CD4-positive, CD25-positive, alpha-beta regulatory T cell (primary cell): ENCODE measurements at regions not wholly inside any gene's neighbourhood (a gene's known extent, or its start where the extent isn't known, plus 50 kb on each side); places are given as distances from the start of the nearest gene placed in this dataset.
"Not testable (repeated sequence)": the region's sequence is repeated elsewhere in the genome, so short reads cannot be mapped to it uniquely, and the experiment has no call there.

Experiments
- ATAC-seq, 2 donors: fragments of 150-1000 bp; cut with Tn5 transposase; one replicate each; pipeline ENCODE4 v1.10.0; 2021; ENCODE audit warnings: low read depth in 2 of 2, moderate number of reproducible peaks in 2 of 2, moderate library complexity in 1 of 2
- DNase-seq, 3 donors: peaks; one replicate each; pipeline versions ENCODE4 v3.0.0 to v3.0.0-alpha.2; 2012 to 2022; ENCODE audit warnings: mixed read lengths in 1 of 3
- H3K27ac ChIP-seq: one replicate; pipeline ENCODE4 v1.7.0; 2013; ENCODE audit warnings: mild to moderate bottlenecking, low read length; ENCODE audit not compliant: insufficient read depth, poor library complexity, severe bottlenecking
- H3K27me3 ChIP-seq: one replicate; pipeline ENCODE4 v1.7.0; 2013; ENCODE audit warnings: low read length; ENCODE audit not compliant: control insufficient read depth, insufficient read depth
- H3K36me3 ChIP-seq: one replicate; pipeline ENCODE4 v1.7.0; 2013; ENCODE audit warnings: mild to moderate bottlenecking, low read length, moderate library complexity; ENCODE audit not compliant: control insufficient read depth, insufficient read depth
- H3K4me1 ChIP-seq: 2 replicates; pipeline ENCODE4 v1.7.0; 2013; ENCODE audit warnings: mild to moderate bottlenecking, low read length; ENCODE audit not compliant: insufficient read depth, control insufficient read depth, poor library complexity, severe bottlenecking
- H3K4me3 ChIP-seq: one replicate; pipeline ENCODE4 v1.7.0; 2013; ENCODE audit warnings: low read depth, mild to moderate bottlenecking, low read length, moderate library complexity
- H3K9me3 ChIP-seq, 2 experiments: 1 replicate in 1 of 2; 2 replicates in 1 of 2; pipeline ENCODE4 v1.7.0; 2013; ENCODE audit warnings: low read length in 2 of 2, mild to moderate bottlenecking in 1 of 2, moderate library complexity in 1 of 2; ENCODE audit not compliant: control insufficient read depth in 2 of 2
- H3K27ac Mint-ChIP-seq, 3 donors: one replicate each; pipeline ENCODE4 v1.8.0; 2020 to 2022; ENCODE audit warnings: mild to moderate bottlenecking in 3 of 3, mixed read lengths in 3 of 3, moderate library complexity in 2 of 3
- H3K27me3 Mint-ChIP-seq: one replicate; pipeline ENCODE4 v1.8.0; 2022; ENCODE audit warnings: mild to moderate bottlenecking, mixed read lengths
- H3K36me3 Mint-ChIP-seq: one replicate; pipeline ENCODE4 v1.8.0; 2020; ENCODE audit warnings: mixed read lengths
- H3K4me1 Mint-ChIP-seq, 4 donors: one replicate each; pipeline ENCODE4 v1.8.0; 2020 to 2022; ENCODE audit warnings: mixed read lengths in 4 of 4, mild to moderate bottlenecking in 1 of 4
- H3K4me3 Mint-ChIP-seq, 4 donors: one replicate each; pipeline ENCODE4 v1.8.0; 2020 to 2022; ENCODE audit warnings: mild to moderate bottlenecking in 4 of 4, mixed read lengths in 4 of 4, moderate library complexity in 3 of 4
- H3K9me3 Mint-ChIP-seq, 7 donors: one replicate each; pipeline ENCODE4 v1.8.0; 2020 to 2022; ENCODE audit warnings: mixed read lengths in 7 of 7, mild to moderate bottlenecking in 3 of 7, moderate library complexity in 2 of 7

DNA sequence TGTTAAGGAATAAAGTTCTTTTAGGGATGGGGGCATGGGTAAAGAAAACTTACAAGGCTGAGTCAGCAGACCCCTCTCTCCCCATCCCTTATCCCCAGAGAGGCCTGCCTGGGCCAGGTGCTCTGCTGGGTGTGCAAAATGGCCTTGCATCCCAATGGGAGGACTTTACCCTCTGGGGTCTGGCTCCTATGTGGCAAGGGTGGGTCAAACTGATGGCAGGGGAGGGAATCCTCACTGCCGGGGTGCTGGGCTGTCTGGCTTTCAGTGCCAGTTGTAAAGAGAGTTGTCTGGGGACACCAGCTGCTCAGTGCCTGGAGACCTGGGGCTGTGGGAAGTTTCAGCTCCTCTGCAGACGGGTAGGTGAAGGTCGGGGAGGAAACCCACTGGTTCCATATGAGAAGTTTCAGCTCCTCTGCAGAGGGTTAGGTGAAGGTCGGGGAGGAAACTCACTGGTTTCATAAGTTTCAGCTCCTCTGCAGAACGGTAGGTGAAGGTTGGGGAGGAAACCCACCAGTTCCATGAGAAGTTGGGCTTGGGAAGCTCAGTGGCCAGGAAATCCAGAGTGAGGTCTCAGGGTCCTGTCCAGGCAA is 127.2 kb upstream of the PODXL start:
- Mint-ChIP-seq H3K4me3 (no peak overlapping the region), H3K36me3 (no peaks in the 10 kb centered on the region), H3K9me3 (peaks cover 0 to 7% (median 2%) of the 10 kb centered on the region in 7 donors), H3K4me1 (no peaks in the 10 kb centered on the region), H3K27ac (no peak overlapping the region), H3K27me3 (peaks cover 29% of the 10 kb centered on the region)
- Histone ChIP-seq H3K9me3 (no peaks in the 10 kb centered on the region), H3K4me3 (no peak overlapping the region), H3K27me3 (peaks cover 6% of the 10 kb centered on the region), H3K4me1 (no peaks in the 10 kb centered on the region), H3K27ac (no peak overlapping the region), H3K36me3 (no peaks in the 10 kb centered on the region)
- DNase-seq = no peak
- ATAC-seq = no peak

DNA sequence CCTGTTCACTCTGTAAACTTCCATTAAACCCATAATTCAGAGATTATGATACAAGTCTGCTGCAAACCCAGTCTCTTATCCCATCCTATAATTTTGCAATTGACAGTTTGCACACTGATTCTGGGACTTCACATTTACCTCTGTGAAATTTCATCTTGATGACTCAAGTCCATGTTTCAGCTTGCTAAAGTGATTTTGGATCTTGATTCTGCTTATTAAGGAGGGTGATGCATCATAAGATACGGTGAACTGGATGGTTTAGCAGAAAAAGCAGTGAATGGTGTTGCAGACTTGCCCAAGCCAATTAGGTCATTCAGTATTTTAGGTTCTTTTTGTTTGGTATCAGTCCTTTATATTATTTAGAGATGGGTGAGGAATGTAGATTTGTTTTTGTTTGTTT is 125.5 kb upstream of the PODXL start:
- Histone ChIP-seq H3K4me1 (no peaks in the 10 kb centered on the region), H3K9me3 (no peaks in the 10 kb centered on the region), H3K27me3 (peaks cover 6% of the 10 kb centered on the region), H3K36me3 (no peaks in the 10 kb centered on the region), H3K27ac (no peak overlapping the region), H3K4me3 (no peak overlapping the region)
- DNase-seq (no peak), ATAC-seq (no peak)
- Mint-ChIP-seq H3K36me3 (no peaks in the 10 kb centered on the region), H3K4me3 (no peak overlapping the region), H3K9me3 (peaks cover 0 to 7% (median 2%) of the 10 kb centered on the region in 7 donors), H3K27ac (no peak overlapping the region), H3K4me1 (no peaks in the 10 kb centered on the region), H3K27me3 (peaks cover 36% of the 10 kb centered on the region)

DNA sequence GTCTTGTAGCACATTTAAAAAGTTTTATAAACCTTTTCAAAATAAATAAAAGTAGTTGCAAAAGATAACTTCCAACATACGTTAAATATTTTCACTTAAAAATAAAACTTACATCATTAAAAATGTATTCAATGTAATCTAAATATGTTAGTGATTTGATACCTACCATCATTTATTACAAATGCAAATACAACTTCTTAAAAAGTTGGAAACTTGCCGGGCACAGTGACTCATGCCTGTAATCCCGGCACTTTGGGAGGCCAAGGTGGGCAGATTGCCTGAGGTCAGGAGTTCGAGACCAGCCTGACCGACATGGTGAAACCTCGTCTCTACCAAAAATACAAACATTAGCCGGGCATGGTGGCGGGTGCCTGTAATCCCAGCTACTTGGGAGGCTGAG is 122.6 kb upstream of the PODXL start:
- H3K9me3 Mint-ChIP-seq, H3K9me3 ChIP-seq, H3K27ac ChIP-seq, H3K36me3 ChIP-seq, DNase-seq, H3K4me3 Mint-ChIP-seq, ATAC-seq, H3K27ac Mint-ChIP-seq, H3K27me3 ChIP-seq, H3K36me3 Mint-ChIP-seq, H3K4me3 ChIP-seq, H3K4me1 Mint-ChIP-seq, H3K4me1 ChIP-seq: not testable (repeated sequence)
- H3K27me3 Mint-ChIP-seq = peaks cover 26% of the 10 kb centered on the region

DNA sequence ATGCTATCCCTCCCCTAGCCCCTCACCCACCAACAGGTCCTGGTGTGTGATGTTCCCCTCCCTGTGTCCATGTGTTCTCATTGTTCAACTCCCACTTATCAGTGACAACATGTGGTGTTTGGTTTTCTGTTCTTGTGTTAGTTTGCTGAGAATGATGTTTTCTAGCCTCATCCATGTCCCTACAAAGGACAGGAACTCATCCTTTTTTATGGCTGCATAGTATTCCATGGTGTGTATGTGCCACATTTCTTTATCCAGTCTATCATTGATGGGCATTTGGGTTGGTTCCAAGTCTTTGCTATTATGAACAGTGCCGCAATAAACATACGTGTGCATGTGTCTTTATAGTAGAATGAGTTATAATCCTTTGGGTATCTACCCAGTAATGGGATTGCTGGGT is 120.4 kb upstream of the PODXL start:
- not testable (repeated sequence) for ATAC-seq, H3K4me3 ChIP-seq

DNA sequence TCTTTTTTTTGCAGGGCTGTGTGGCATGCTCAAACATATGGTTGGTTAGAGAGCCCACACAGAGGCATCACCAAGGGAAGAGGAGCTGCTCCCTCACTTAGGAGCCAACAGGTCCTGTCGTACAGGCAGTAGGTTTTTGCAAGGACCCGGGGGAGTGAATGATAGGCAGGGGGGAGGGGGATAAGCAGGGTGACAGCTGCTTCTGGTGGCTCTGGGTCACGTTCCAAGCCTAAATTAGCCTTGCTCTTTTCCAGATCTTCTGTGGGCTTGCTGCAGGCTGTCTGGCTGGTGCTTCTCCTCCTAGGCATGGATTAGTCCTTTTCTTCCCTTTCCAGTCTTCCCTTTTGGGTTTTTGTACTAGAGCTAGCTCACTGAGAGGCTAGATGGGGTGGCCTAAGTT is 117.7 kb upstream of the PODXL start:
- Mint-ChIP-seq H3K36me3 (no peaks in the 10 kb centered on the region), H3K4me1 (no peaks in the 10 kb centered on the region), H3K4me3 (no peak overlapping the region), H3K9me3 (peaks cover 0 to 3% (median 0%) of the 10 kb centered on the region in 7 donors), H3K27ac (no peak overlapping the region), H3K27me3 (peaks cover 13% of the 10 kb centered on the region)
- Histone ChIP-seq H3K36me3 (no peaks in the 10 kb centered on the region), H3K27ac (no peak overlapping the region), H3K4me1 (no peaks in the 10 kb centered on the region), H3K9me3 (no peaks in the 10 kb centered on the region), H3K4me3 (no peak overlapping the region), H3K27me3 (peaks cover 3% of the 10 kb centered on the region)
- DNase-seq (no peak), ATAC-seq (no peak)

More for the DNA sequence above, 120.4 kb upstream of the PODXL start:
- not testable (repeated sequence) for H3K9me3 Mint-ChIP-seq, H3K4me3 Mint-ChIP-seq, DNase-seq, H3K27ac Mint-ChIP-seq, H3K27ac ChIP-seq, H3K9me3 ChIP-seq, H3K36me3 Mint-ChIP-seq, H3K27me3 ChIP-seq, H3K4me1 ChIP-seq, H3K36me3 ChIP-seq, H3K4me1 Mint-ChIP-seq
- peaks cover 19% of the 10 kb centered on the region for H3K27me3 Mint-ChIP-seq

DNA sequence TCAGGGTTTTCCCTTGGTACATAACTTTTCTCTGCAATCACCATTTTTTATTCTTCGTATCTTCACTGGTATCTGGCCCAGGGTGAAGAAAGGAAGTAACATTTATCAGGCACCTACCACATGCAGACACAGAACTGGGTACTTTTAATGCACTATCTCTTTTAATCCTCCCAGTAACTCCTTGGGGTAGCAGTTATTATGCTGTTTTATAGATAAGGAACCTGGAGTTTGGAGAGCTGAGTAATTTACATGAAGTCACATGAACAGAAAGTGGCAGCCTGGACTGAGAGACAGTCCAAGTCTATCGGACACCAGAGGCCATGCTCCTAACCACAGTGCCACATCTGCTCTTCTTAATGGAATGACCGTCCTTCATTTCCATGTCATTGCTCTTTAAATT is 117.1 kb upstream of the PODXL start:
- Histone ChIP-seq H3K4me1 (no peaks in the 10 kb centered on the region), H3K36me3 (no peaks in the 10 kb centered on the region), H3K27ac (no peak overlapping the region), H3K27me3 (peaks cover 3% of the 10 kb centered on the region), H3K9me3 (no peaks in the 10 kb centered on the region), H3K4me3 (no peak overlapping the region)
- H3K4me3 Mint-ChIP-seq = no peak overlapping the region
- ATAC-seq (no peak), DNase-seq (no peak)
- H3K9me3 Mint-ChIP-seq = peaks cover 0 to 3% (median 0%) of the 10 kb centered on the region in 7 donors
- no peaks in the 10 kb centered on the region for H3K4me1 Mint-ChIP-seq
- H3K27ac Mint-ChIP-seq = no peak overlapping the region
- H3K36me3 Mint-ChIP-seq = no peaks in the 10 kb centered on the region
- H3K27me3 Mint-ChIP-seq = peaks cover 13% of the 10 kb centered on the region

DNA sequence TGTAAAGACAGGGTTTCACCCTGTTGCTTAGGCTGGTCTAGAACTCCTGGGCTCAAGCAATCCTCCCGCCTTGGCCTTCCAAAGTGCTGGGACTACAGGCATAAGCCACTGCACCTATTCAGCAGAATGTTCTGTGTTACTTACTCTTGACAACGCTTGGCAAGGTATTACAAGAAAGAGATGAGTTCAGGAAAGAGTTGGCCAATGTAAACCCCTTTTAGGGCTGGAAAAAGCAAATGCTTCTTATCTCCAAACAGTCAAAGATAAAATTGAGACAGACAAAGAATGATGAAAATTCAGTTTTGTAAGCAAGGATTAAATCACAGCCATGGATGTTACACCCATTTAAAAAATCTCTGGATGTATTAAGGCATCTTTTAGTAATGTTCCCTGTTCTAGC is 114.0 kb upstream of the PODXL start:
- Mint-ChIP-seq H3K36me3 (no peaks in the 10 kb centered on the region), H3K4me1 (no peaks in the 10 kb centered on the region), H3K27me3 (peaks cover 5% of the 10 kb centered on the region), H3K27ac (no peak overlapping the region), H3K9me3 (no peaks in the 10 kb centered on the region), H3K4me3 (no peak overlapping the region)
- no peaks in the 10 kb centered on the region for H3K9me3 ChIP-seq
- no peak for DNase-seq
- no peak overlapping the region for H3K27ac ChIP-seq
- no peak overlapping the region for H3K4me3 ChIP-seq
- no peak for ATAC-seq
- H3K36me3 ChIP-seq = no peaks in the 10 kb centered on the region
- no peaks in the 10 kb centered on the region for H3K4me1 ChIP-seq
- H3K27me3 ChIP-seq = peaks cover 3% of the 10 kb centered on the region

DNA sequence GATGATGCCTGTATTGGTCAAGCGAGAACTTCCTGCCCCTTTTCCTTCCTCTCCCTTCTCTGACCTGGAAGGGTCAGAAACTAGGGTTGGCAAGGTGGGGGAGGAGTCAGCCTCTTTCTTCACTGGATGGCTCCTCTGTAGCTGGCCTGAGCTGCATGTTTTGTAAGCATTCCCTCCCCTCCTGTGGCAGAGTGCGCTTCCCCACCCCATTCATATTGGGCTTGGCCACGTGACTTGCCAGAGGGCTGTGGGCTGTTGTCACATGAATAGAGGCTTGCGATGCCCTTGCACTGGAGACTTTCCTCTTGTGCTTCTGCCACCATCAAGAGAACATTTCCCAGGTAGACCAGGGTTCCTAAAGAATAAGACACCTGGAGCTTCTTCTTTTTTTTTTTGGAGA is 111.3 kb upstream of the PODXL start:
- Mint-ChIP-seq H3K27ac (no peak overlapping the region), H3K36me3 (no peaks in the 10 kb centered on the region), H3K4me3 (no peak overlapping the region), H3K4me1 (no peaks in the 10 kb centered on the region), H3K27me3 (peaks cover under 1% of the 10 kb centered on the region), H3K9me3 (no peaks in the 10 kb centered on the region)
- Histone ChIP-seq H3K4me3 (no peak overlapping the region), H3K27me3 (peaks cover 3% of the 10 kb centered on the region), H3K36me3 (no peaks in the 10 kb centered on the region), H3K4me1 (no peaks in the 10 kb centered on the region), H3K9me3 (no peaks in the 10 kb centered on the region), H3K27ac (no peak overlapping the region)
- ATAC-seq = no peak
- DNase-seq = no peak
